ENCODE measurements at regions not wholly inside any gene's neighbourhood (a gene's known extent, or its start where the extent isn't known, plus 50 kb on each side); places are given as distances from the start of the nearest gene placed in this dataset.

DNA sequence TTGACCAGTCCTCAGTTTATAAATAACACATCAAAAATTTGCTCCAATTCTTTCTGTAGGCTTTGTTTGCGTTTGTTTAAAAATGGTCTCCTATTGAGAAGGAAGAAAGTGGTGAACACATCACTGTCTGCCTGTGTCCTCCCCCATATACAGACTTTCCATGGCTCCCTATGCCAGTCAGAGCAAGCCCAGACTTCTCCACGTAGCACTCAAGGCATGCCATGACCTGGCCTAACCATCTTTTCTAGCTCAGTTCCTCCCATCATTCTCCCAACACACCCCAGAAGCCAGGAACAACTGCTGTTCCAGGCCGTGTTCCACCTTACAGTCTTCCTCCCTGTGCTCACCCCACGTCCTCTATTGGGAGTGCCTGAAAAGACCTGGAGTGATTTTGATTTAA is 129.6 kb upstream of the ZNF618 start:
- no peak overlapping the region for H2AFZ ChIP-seq (ENCODE audit: low read depth, low read length)
- no peak overlapping the region for H3K4me3 ChIP-seq (ENCODE audit: low read length)
- H3K27me3 ChIP-seq (ENCODE audit: insufficient read depth, low read depth, low read length), result no peaks in the 10 kb centered on the region
- H3K27ac ChIP-seq (ENCODE audit: low read length), result no peak overlapping the region
- H3K9me3 ChIP-seq (ENCODE audit: low read length), result no peaks in the 10 kb centered on the region
- H4K20me1 ChIP-seq (ENCODE audit: insufficient read depth), result no peaks in the 10 kb centered on the region
- H3K79me2 ChIP-seq (replicated peaks; ENCODE audit: insufficient read depth, low read length), result no peaks in the 10 kb centered on the region
- no peak overlapping the region for H3K4me2 ChIP-seq (ENCODE audit: low read length)
- TF ChIP-seq SMC3 (conservative IDR thresholded peaks at IDR 0.05; ENCODE audit: poor library complexity) (no peak), RAD21 (conservative IDR thresholded peaks at IDR 0.05) (no peak), EP300 (conservative IDR thresholded peaks at IDR 0.05; ENCODE audit: poor library complexity, severe bottlenecking) (no peak), EZH2 (IDR thresholded peaks at IDR 0.05; ENCODE audit: borderline replicate concordance, insufficient read depth, low read length, poor library complexity, severe bottlenecking) (no peak), MXI1 (conservative IDR thresholded peaks at IDR 0.05; ENCODE audit: poor library complexity, severe bottlenecking) (no peak), POLR2AphosphoS5 (IDR thresholded peaks at IDR 0.05) (no peak), TAF1 (IDR thresholded peaks at IDR 0.05; ENCODE audit: low read depth) (no peak)
- TF ChIP-seq, protein P1, sequence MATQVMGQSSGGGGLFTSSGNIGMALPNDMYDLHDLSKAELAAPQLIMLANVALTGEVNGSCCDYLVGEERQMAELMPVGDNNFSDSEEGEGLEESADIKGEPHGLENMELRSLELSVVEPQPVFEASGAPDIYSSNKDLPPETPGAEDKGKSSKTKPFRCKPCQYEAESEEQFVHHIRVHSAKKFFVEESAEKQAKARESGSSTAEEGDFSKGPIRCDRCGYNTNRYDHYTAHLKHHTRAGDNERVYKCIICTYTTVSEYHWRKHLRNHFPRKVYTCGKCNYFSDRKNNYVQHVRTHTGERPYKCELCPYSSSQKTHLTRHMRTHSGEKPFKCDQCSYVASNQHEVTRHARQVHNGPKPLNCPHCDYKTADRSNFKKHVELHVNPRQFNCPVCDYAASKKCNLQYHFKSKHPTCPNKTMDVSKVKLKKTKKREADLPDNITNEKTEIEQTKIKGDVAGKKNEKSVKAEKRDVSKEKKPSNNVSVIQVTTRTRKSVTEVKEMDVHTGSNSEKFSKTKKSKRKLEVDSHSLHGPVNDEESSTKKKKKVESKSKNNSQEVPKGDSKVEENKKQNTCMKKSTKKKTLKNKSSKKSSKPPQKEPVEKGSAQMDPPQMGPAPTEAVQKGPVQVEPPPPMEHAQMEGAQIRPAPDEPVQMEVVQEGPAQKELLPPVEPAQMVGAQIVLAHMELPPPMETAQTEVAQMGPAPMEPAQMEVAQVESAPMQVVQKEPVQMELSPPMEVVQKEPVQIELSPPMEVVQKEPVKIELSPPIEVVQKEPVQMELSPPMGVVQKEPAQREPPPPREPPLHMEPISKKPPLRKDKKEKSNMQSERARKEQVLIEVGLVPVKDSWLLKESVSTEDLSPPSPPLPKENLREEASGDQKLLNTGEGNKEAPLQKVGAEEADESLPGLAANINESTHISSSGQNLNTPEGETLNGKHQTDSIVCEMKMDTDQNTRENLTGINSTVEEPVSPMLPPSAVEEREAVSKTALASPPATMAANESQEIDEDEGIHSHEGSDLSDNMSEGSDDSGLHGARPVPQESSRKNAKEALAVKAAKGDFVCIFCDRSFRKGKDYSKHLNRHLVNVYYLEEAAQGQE (IDR thresholded peaks at IDR 0.05; ENCODE audit: borderline replicate concordance), result no peak
- TF ChIP-seq, protein P2, sequence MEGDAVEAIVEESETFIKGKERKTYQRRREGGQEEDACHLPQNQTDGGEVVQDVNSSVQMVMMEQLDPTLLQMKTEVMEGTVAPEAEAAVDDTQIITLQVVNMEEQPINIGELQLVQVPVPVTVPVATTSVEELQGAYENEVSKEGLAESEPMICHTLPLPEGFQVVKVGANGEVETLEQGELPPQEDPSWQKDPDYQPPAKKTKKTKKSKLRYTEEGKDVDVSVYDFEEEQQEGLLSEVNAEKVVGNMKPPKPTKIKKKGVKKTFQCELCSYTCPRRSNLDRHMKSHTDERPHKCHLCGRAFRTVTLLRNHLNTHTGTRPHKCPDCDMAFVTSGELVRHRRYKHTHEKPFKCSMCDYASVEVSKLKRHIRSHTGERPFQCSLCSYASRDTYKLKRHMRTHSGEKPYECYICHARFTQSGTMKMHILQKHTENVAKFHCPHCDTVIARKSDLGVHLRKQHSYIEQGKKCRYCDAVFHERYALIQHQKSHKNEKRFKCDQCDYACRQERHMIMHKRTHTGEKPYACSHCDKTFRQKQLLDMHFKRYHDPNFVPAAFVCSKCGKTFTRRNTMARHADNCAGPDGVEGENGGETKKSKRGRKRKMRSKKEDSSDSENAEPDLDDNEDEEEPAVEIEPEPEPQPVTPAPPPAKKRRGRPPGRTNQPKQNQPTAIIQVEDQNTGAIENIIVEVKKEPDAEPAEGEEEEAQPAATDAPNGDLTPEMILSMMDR (IDR thresholded peaks at IDR 0.05; ENCODE audit: poor library complexity, severe bottlenecking), result no peak
- H3K9ac ChIP-seq (ENCODE audit: low read length), result no peak overlapping the region
- H3F3A ChIP-seq (ENCODE audit: insufficient read depth, low read length, poor library complexity, severe bottlenecking), result no peaks in the 10 kb centered on the region
- H3K36me3 ChIP-seq (ENCODE audit: insufficient read depth, low read length), result no peaks in the 10 kb centered on the region
- no peaks in the 10 kb centered on the region for H3K9me2 ChIP-seq (ENCODE audit: insufficient read depth, low read length)

DNA sequence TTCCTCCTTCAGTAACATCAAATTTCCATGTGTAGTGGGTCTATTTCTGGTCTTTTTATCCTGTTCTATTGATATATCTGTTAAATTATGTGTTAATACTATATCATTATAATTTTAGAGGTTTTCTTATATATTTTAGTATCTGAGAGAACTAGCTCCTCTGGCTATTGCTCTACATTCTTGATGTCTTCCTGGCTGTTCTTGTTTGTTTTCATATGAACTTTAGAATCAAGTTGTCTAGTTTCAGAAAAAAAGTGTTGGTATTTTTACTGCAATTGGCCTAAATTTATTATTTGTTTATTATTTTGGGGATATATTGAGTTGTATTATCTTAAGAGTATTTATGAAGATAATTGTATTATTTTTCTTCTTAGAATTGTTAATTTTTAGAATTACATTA is 128.0 kb upstream of the ZNF618 start:
- H3F3A ChIP-seq (ENCODE audit: insufficient read depth, low read length, poor library complexity, severe bottlenecking), result no peaks in the 10 kb centered on the region
- no peaks in the 10 kb centered on the region for H3K27me3 ChIP-seq (ENCODE audit: insufficient read depth, low read depth, low read length)
- no peaks in the 10 kb centered on the region for H3K9me3 ChIP-seq (ENCODE audit: low read length)
- no peak overlapping the region for H3K9ac ChIP-seq (ENCODE audit: low read length)
- no peaks in the 10 kb centered on the region for H3K79me2 ChIP-seq (replicated peaks; ENCODE audit: insufficient read depth, low read length)
- H3K27ac ChIP-seq (ENCODE audit: low read length), result no peak overlapping the region
- no peak overlapping the region for H2AFZ ChIP-seq (ENCODE audit: low read depth, low read length)
- TF ChIP-seq, protein P1 (IDR thresholded peaks at IDR 0.05; ENCODE audit: borderline replicate concordance), result no peak
- no peak for TF ChIP-seq EZH2 (IDR thresholded peaks at IDR 0.05; ENCODE audit: borderline replicate concordance, insufficient read depth, low read length, poor library complexity, severe bottlenecking)
- TF ChIP-seq POLR2AphosphoS5 (IDR thresholded peaks at IDR 0.05), result no peak
- TF ChIP-seq RAD21 (conservative IDR thresholded peaks at IDR 0.05), result no peak
- TF ChIP-seq SMC3 (conservative IDR thresholded peaks at IDR 0.05; ENCODE audit: poor library complexity), result no peak
- TF ChIP-seq MXI1 (conservative IDR thresholded peaks at IDR 0.05; ENCODE audit: poor library complexity, severe bottlenecking), result no peak
- TF ChIP-seq EP300 (conservative IDR thresholded peaks at IDR 0.05; ENCODE audit: poor library complexity, severe bottlenecking), result no peak
- TF ChIP-seq TAF1 (IDR thresholded peaks at IDR 0.05; ENCODE audit: low read depth), result no peak
- no peak overlapping the region for H3K4me2 ChIP-seq (ENCODE audit: low read length)
- H4K20me1 ChIP-seq (ENCODE audit: insufficient read depth), result no peaks in the 10 kb centered on the region
- no peak overlapping the region for H3K4me3 ChIP-seq (ENCODE audit: low read length)
- no peaks in the 10 kb centered on the region for H3K36me3 ChIP-seq (ENCODE audit: insufficient read depth, low read length)
- H3K9me2 ChIP-seq (ENCODE audit: insufficient read depth, low read length), result no peaks in the 10 kb centered on the region

All from neural cell (in vitro differentiated cells).